ENCODE measurements at regions not wholly inside any gene's neighbourhood (a gene's known extent, or its start where the extent isn't known, plus 50 kb on each side); places are given as distances from the start of the nearest gene placed in this dataset.

- FAIRE-seq (no peak), DNase-seq (ENCODE audit: low read depth, low spot score) (no peak)
- Histone ChIP-seq H3K27ac (ENCODE audit: control insufficient read depth, insufficient read depth, low read length) (no peak overlapping the region), H3K9me1 (ENCODE audit: control insufficient read depth, extremely low read depth, insufficient read depth, low read length) (no peaks in the 10 kb centered on the region), H3K4me3 (ENCODE audit: control insufficient read depth in 2 of 3, extremely low read depth in 1 of 3, insufficient read depth in 2 of 3, low read depth in 1 of 3, low read length in 3 of 3) (no peak overlapping the region), H4K20me1 (ENCODE audit: control insufficient read depth, extremely low read depth, insufficient read depth, low read length) (no peaks in the 10 kb centered on the region), H3K9me3 (ENCODE audit: control insufficient read depth, low read depth, low read length) (no peaks in the 10 kb centered on the region), H2AFZ (ENCODE audit: control insufficient read depth, low read length) (no peak overlapping the region), H3K9ac (ENCODE audit: control insufficient read depth, extremely low read depth, insufficient read depth, low read length) (no peak overlapping the region), H3K4me1 (ENCODE audit: control insufficient read depth, extremely low read depth, insufficient read depth, low read length) (no peaks in the 10 kb centered on the region), H3K36me3 (ENCODE audit: control insufficient read depth in 2 of 2, extremely low read depth in 1 of 2, insufficient read depth in 2 of 2, low read length in 2 of 2) (no peaks in the 10 kb centered on the region), H3K4me2 (ENCODE audit: control insufficient read depth, extremely low read depth, insufficient read depth, low read depth, low read length) (no peak overlapping the region), H3K79me2 (ENCODE audit: control insufficient read depth, insufficient read depth, low read length) (no peaks in the 10 kb centered on the region), H3K27me3 (ENCODE audit: control insufficient read depth, extremely low read depth, insufficient read depth, low read length) (no peaks in the 10 kb centered on the region)
- dilution Hi-C loops (cut with MboI; ENCODE audit: extremely low pct_ligation_motif_present, low sequenced_read_pairs) = no loop called here
- TF ChIP-seq CTCF (optimal IDR thresholded peaks at IDR 0.05 in 1 of 3, IDR thresholded peaks at IDR 0.05 in 1 of 3, conservative IDR thresholded peaks at IDR 0.05 in 1 of 3; ENCODE audit: extremely low read depth in 1 of 3, insufficient read depth in 2 of 3, low read length in 3 of 3) (no peak), EZH2 (IDR thresholded peaks at IDR 0.05; ENCODE audit: low read length) (no peak)
Measured at GRCh38 chr15:29542994-29543393, 273.4 kb upstream of the NSMCE3 start.

GRCh38 chr15:29541309-29541708 is 271.7 kb upstream of the NSMCE3 start:
- TF ChIP-seq EZH2 (IDR thresholded peaks at IDR 0.05; ENCODE audit: low read length) = no peak
- no peak for TF ChIP-seq CTCF (optimal IDR thresholded peaks at IDR 0.05 in 1 of 3, IDR thresholded peaks at IDR 0.05 in 1 of 3, conservative IDR thresholded peaks at IDR 0.05 in 1 of 3; ENCODE audit: extremely low read depth in 1 of 3, insufficient read depth in 2 of 3, low read length in 3 of 3)
- Histone ChIP-seq H3K9me3 (ENCODE audit: control insufficient read depth, low read depth, low read length) (no peaks in the 10 kb centered on the region), H3K27me3 (ENCODE audit: control insufficient read depth, extremely low read depth, insufficient read depth, low read length) (no peaks in the 10 kb centered on the region), H3K4me3 (ENCODE audit: control insufficient read depth in 2 of 3, extremely low read depth in 1 of 3, insufficient read depth in 2 of 3, low read depth in 1 of 3, low read length in 3 of 3) (no peak overlapping the region), H3K9me1 (ENCODE audit: control insufficient read depth, extremely low read depth, insufficient read depth, low read length) (no peaks in the 10 kb centered on the region), H2AFZ (ENCODE audit: control insufficient read depth, low read length) (no peak overlapping the region), H3K9ac (ENCODE audit: control insufficient read depth, extremely low read depth, insufficient read depth, low read length) (no peak overlapping the region), H3K79me2 (ENCODE audit: control insufficient read depth, insufficient read depth, low read length) (no peaks in the 10 kb centered on the region), H3K4me2 (ENCODE audit: control insufficient read depth, extremely low read depth, insufficient read depth, low read depth, low read length) (no peak overlapping the region), H3K36me3 (ENCODE audit: control insufficient read depth in 2 of 2, extremely low read depth in 1 of 2, insufficient read depth in 2 of 2, low read length in 2 of 2) (no peaks in the 10 kb centered on the region), H4K20me1 (ENCODE audit: control insufficient read depth, extremely low read depth, insufficient read depth, low read length) (no peaks in the 10 kb centered on the region), H3K4me1 (ENCODE audit: control insufficient read depth, extremely low read depth, insufficient read depth, low read length) (no peaks in the 10 kb centered on the region), H3K27ac (ENCODE audit: control insufficient read depth, insufficient read depth, low read length) (no peak overlapping the region)
- FAIRE-seq = no peak
- DNase-seq (ENCODE audit: low read depth, low spot score) = no peak
- dilution Hi-C loops (cut with MboI; ENCODE audit: extremely low pct_ligation_motif_present, low sequenced_read_pairs) = no loop called here
